ELF-1 (cell line): ENCODE measurements at regions not wholly inside any gene's neighbourhood (a gene's known extent, or its start where the extent isn't known, plus 50 kb on each side); places are given as distances from the start of the nearest gene placed in this dataset.

ENCODE experiments used
- DNase-seq: peaks from one replicate; pipeline ENCODE4 v3.0.0-alpha.2; 2016; ENCODE audit warnings: low read depth, low spot score

- no peak for DNase-seq
Observed at GRCh38 chr13:59210543-59210942, 953.2 kb downstream of the DIAPH3 start.

DNA sequence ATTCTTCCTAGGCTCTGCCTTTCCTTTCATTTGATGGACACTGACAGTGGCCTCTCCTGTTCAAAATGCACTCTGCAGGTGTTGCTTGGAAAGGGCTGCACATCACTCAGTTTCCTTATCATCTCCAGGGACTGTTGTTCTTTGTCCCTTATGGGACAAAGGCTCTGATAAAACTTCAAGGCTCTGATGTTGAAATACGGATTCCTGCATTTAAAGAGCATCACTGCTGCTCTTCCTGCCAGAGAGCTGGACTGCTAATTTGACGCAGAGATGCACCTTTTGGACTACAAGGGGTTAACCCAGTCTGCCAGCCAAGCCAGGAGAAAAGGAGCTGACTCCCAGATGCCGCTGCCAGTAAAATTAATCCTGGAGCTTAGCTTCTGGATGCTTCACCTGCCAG is 952.1 kb downstream of the DIAPH3 start:
- DNase-seq: no peak

GRCh38 chr13:59229401-59229800 is 934.3 kb downstream of the DIAPH3 start:
- no peak for DNase-seq

DNA sequence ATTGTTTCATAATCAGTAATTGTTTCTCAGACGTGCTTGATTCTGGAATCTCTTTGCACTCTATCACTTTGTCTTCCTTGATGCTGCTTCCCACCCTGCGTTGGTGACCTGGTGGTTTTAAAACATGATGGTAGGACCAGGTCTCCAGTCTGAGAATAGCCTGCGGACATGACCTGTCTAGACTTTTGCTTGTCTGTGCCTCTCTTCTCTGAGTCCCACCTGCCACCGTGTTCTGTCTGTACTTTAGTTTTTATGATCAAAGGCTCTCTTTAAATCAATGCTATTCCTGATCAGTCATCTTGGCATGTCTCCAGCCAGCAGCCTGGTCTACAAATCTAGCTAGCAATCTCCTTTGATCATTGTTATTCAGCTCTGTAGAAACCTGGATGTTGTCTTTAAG is 933.9 kb downstream of the DIAPH3 start:
- no peak for DNase-seq

GRCh38 chr13:59230484-59231264 is 933.1 kb downstream of the DIAPH3 start:
- peak; percentile 5 for DNase-seq

- DNase-seq: no peak
Observed at GRCh38 chr13:59236309-59236919, 927.3 kb downstream of the DIAPH3 start.

DNA sequence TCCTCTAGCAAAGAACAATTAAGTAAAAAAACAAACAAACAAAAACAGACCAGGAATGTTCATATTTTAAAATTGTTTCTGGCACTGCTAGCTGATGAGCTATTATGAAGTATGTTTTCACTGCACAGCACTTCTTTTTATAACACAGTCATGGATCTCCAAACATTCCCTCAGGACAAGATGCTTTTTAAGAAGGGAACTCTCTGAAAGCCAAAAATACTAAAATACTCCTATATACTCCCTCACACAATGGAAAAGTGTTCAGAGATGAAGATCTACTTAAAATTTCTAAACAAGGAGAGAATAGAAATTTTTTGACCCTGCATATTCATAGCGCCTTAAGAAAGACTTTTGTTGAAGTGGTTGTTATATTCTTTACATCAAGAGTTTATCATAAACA is 926.8 kb downstream of the DIAPH3 start:
- DNase-seq: no peak

DNA sequence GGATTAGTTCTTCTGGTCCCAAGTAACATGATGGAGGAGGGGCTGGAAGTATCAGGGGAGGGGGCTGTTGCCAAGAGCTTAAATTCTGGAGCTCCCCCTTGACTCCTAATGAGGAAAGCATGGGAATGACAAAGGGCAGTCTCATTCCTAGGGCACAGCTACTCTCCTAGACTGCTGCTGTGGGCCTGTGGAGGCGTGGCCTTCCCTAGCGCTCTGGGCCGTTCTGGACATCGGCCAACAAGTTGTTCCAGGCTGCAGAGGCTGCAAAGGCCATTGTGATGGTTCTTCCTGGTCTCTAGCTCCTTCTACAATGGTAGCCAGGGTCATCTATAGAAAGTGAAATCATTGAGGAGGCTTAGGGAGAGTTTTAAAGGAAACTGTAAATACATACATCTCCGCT is 916.6 kb downstream of the DIAPH3 start:
- peak; percentile 29 for DNase-seq

- DNase-seq: no peak
Observed at GRCh38 chr13:59250336-59251189, 913.2 kb downstream of the DIAPH3 start.

GRCh38 chr13:59259165-59260000 is 904.3 kb downstream of the DIAPH3 start:
- DNase-seq: peak; percentile 22

GRCh38 chr13:59261928-59262488 is 901.7 kb downstream of the DIAPH3 start:
- peak; percentile 30 for DNase-seq

- no peak for DNase-seq
Observed at GRCh38 chr13:59263531-59263930, 900.2 kb downstream of the DIAPH3 start.

DNA sequence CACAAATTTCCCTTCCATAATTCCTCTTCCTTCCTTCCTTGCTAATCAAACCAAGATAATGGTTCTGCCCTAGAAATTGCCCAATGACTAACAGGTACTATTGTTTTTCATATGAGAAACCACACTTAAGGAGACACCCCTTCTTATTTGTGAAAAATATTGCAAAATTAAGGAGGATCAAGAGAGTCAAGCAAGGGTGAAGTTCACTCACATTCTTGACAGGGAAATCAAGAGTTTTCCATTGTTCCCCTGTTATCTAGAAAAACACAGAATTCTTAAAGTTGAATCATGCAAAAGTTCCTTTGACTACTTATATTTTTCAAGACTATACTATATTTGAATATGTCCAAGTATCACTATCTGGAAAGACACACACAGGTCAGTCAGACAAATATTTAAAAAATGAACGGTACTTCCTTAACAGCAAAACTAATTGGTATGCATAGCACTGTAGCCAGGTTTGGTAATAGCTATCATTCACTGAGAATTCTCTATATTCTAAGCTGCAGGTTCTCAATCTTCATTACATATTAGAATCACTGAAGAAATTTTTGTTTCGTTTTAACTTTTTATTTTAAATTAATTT is 897.2 kb downstream of the DIAPH3 start:
- no peak for DNase-seq

DNA sequence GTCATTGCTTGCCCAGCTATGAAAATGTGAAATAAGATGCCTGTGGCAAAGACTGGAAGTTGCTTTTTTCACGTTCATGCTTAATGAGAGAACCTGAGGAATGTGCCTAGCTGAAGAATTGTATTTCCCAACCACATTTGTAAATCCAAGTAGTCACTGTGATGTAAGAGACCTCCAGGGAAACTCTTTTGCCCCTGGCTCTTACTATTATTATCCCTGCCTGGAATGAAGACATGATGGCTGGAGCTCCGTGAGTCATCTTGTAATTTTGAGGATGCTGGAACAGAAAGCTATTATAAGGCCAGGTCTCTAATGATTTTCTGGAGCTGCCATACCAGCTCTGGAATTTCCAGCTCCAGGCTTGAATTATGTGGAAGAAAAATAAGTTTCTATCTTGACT is 894.3 kb downstream of the DIAPH3 start:
- peak; percentile 12 for DNase-seq

DNA sequence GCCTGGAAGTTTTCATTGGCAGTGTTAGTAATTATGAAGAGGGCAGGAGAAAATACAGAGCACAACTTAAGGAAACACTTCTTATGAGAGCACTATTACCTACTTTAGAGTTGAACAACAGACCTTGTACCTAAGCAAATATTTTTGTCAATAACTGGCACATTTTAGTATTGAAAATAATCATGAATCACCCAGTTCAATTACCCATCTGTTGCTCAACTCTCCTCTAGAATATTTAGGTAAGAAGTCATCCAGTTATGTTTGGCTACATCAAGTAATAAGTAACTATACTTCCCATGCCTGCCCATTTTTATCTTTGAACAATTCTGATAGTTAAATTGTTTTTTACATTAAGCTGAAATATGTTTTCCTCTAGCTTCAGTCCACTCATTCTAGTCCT is 893.4 kb downstream of the DIAPH3 start:
- no peak for DNase-seq

- DNase-seq: peak; percentile 47
Observed at GRCh38 chr13:59274958-59275727, 888.6 kb downstream of the DIAPH3 start.

DNA sequence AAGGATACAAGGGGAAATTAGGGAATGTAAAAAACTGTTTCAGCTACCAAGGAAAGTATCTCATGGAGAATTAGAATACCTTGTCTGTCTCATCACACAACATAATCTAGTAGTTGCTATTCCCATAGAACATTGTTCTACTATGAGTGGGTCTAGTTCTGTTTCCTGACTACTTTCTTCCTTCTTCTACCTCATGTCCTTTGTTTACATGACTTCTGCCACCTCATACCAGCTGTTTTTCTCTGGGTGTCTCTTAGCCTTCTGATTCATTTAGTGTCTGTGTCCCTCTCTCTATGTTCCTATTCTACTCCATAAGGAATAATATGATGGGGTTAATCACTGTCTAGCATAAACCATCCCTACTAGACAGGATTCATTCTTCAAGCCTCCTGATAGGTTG is 887.3 kb downstream of the DIAPH3 start:
- no peak for DNase-seq

- DNase-seq: no peak
Observed at GRCh38 chr13:59277106-59277505, 886.6 kb downstream of the DIAPH3 start.

DNA sequence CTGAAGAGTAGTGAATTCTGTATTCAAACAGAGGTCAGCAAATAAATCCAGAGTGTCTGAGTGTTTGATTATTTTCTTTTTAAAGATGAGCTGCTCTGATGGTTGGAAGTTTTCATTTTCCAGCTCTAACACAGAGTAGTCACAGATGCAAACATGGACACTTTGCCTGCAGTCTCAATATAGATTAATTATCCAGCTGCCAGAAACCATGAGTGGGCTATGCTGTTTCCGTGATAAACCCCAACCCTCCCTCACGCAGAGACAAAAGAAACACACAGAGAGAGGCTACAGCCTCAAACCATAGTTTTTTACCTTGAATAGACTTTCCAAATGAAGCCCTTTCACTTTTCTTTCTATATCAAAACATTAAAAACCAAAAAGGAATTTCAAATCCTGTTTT is 884.7 kb downstream of the DIAPH3 start:
- no peak for DNase-seq

- no peak for DNase-seq
Observed at GRCh38 chr13:59279576-59279975, 884.2 kb downstream of the DIAPH3 start.
